Heart left ventricle (tissue), 13 donors: ENCODE measurements at regions not wholly inside any gene's neighbourhood (a gene's known extent, or its start where the extent isn't known, plus 50 kb on each side); places are given as distances from the start of the nearest gene placed in this dataset.

Experiments used
- POLR2A ChIP-seq, 2 donors: fragments of 450-650 bp; IDR thresholded peaks; one replicate each; pipeline ENCODE4 v1.6.1; 2017; ENCODE audit warnings: antibody characterized with exemption in 2 of 2, mild to moderate bottlenecking in 2 of 2, moderate library complexity in 2 of 2
- TF ChIP-seq, protein P1 (sequence below), 12 donors: fragments of 200-600 bp; sonication (generic) in 4 of 12; IDR thresholded peaks; one replicate each; pipeline versions ENCODE4 v1.5.0 to v1.8.0; 2018 to 2022; ENCODE audit warnings: antibody characterized with exemption in 12 of 12, mild to moderate bottlenecking in 5 of 12
- donor health status: ischemic (EF 13 %, LVEDD 7.1; RV severe dilation, severe dysfunction).
- donor health status: DM: no; HTN: yes; CAD: no.
- donor health status: DM: no; HTN: no; CAD: no.
- donor health status: ischemic (EF 25% LVEDD 6.9; RV normal size, moderate dysfunction).
- donor health status: ischemic (EF 25% LVEDD 5.7; RV mildly dilated, moderate dysfunction).
- donor health status: ischemic (EF 35%, LVEDD 5.7; RV mildly dilated, moderate dysfunction).
- donor health status: nonischemic (EF 11% LVEDD 7.7; RV severe dilation, severe dysfunction).
- donor health status: DM: yes; HTN: yes; CAD: no.
- donor health status: PGD.
- donor health status: ischemic (EF 29% LVEDD 5.4; RV normal size, mild dysfunction).
- donor health status: nonischemic (EF 23%, LVEDD 6.1; RV moderate dilation, normal function).

DNA sequence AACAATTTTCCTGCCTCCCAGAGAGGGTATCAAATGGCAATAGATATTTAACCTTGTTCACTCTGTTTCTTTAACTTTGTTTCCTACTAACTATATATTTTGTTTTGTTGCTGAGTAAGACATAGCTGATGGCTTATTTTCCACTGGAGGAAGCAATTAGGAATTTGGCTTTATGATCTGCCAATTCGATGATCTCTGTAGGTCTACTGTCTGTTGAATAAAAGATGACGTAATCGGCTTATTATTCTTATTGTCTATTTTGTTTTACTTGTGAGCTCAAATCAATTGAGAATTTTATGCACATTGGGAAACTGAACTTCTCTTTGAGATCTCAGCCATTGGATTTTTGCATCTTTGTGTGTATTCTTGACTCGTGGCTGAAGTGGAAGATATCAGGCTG lies 862.6 kb downstream of the EFNB2 start:
- TF ChIP-seq, protein P1, sequence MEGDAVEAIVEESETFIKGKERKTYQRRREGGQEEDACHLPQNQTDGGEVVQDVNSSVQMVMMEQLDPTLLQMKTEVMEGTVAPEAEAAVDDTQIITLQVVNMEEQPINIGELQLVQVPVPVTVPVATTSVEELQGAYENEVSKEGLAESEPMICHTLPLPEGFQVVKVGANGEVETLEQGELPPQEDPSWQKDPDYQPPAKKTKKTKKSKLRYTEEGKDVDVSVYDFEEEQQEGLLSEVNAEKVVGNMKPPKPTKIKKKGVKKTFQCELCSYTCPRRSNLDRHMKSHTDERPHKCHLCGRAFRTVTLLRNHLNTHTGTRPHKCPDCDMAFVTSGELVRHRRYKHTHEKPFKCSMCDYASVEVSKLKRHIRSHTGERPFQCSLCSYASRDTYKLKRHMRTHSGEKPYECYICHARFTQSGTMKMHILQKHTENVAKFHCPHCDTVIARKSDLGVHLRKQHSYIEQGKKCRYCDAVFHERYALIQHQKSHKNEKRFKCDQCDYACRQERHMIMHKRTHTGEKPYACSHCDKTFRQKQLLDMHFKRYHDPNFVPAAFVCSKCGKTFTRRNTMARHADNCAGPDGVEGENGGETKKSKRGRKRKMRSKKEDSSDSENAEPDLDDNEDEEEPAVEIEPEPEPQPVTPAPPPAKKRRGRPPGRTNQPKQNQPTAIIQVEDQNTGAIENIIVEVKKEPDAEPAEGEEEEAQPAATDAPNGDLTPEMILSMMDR (IDR thresholded peaks at IDR 0.05) = no peak
- TF ChIP-seq POLR2A (IDR thresholded peaks at IDR 0.05) = no peak
